Mammary epithelial cell (primary cell): ENCODE measurements at regions not wholly inside any gene's neighbourhood (a gene's known extent, or its start where the extent isn't known, plus 50 kb on each side); places are given as distances from the start of the nearest gene placed in this dataset.

Experiments
- EZH2 ChIP-seq: IDR thresholded peaks from 2 replicates; pipeline ENCODE4 v1.6.1; 2012; ENCODE audit warnings: low read length, inconsistent platforms, borderline replicate concordance
- TF ChIP-seq, protein P1 (sequence below), 2 donors: IDR thresholded peaks in 1 of 2; conservative IDR thresholded peaks in 1 of 2; 2 replicates each; pipeline ENCODE4 v1.5.1; 2011 to 2012; ENCODE audit warnings: inconsistent platforms in 2 of 2, low read length in 2 of 2, mild to moderate bottlenecking in 2 of 2, control low read depth in 1 of 2, low read depth in 1 of 2; ENCODE audit not compliant: insufficient read depth in 1 of 2; ENCODE audit errors: extremely low read depth in 1 of 2

DNA sequence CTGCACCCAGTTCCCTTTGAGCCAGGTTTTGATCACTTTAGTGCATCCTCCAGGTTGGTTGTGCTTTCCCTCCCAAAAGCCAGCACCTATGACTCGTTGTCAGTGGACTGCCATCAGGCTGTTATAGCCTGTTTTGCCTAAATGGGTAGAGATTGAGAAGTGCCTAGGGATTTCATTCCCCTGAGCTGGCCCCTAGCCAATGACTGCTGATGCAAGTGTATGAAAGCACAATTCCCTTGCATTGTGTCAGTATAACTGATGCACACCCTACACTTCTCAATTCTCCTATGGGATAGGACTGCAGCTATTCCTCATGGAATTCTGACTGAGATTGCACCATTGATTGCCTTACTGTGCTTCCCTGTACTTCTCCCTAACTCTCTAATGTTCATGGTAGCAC, 102.1 kb upstream of the ARPP21 start:
- TF ChIP-seq, protein P1, sequence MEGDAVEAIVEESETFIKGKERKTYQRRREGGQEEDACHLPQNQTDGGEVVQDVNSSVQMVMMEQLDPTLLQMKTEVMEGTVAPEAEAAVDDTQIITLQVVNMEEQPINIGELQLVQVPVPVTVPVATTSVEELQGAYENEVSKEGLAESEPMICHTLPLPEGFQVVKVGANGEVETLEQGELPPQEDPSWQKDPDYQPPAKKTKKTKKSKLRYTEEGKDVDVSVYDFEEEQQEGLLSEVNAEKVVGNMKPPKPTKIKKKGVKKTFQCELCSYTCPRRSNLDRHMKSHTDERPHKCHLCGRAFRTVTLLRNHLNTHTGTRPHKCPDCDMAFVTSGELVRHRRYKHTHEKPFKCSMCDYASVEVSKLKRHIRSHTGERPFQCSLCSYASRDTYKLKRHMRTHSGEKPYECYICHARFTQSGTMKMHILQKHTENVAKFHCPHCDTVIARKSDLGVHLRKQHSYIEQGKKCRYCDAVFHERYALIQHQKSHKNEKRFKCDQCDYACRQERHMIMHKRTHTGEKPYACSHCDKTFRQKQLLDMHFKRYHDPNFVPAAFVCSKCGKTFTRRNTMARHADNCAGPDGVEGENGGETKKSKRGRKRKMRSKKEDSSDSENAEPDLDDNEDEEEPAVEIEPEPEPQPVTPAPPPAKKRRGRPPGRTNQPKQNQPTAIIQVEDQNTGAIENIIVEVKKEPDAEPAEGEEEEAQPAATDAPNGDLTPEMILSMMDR (conservative IDR thresholded peaks at IDR 0.05 in 1 of 2, IDR thresholded peaks at IDR 0.05 in 1 of 2; ENCODE audit: extremely low read depth in 1 of 2, insufficient read depth in 1 of 2, low read depth in 1 of 2, low read length in 2 of 2) = no peak
- TF ChIP-seq EZH2 = no peak
